Natural killer cell treated with Interleukin-12 subunit alpha and Interleukin-12 subunit beta and Interleukin-15 and Interleukin-18, amount 100 ng/mL, for 72 hours (primary cell): ENCODE measurements at regions not wholly inside any gene's neighbourhood (a gene's known extent, or its start where the extent isn't known, plus 50 kb on each side); places are given as distances from the start of the nearest gene placed in this dataset.

ENCODE experiments used
- ATAC-seq, 2 donors: fragments of 150-1000 bp; cut with Tn5 transposase in 1 of 2; sonication (Bioruptor Pico), chemical (Tn5 transposase) in 1 of 2; 2 replicates each; pipeline ENCODE4 v1.10.0; 2021
- DNase-seq: peaks from one replicate; pipeline ENCODE4 v3.0.0; 2022; ENCODE audit warnings: low spot score
- H3K27ac Mint-ChIP-seq, 2 donors: 1 replicate in 1 of 2; 2 replicates in 1 of 2; pipeline ENCODE4 v1.8.0; 2022; ENCODE audit warnings: mixed read lengths in 2 of 2, mild to moderate bottlenecking in 1 of 2, moderate library complexity in 1 of 2
- H3K27me3 Mint-ChIP-seq, 2 donors: 1 replicate in 1 of 2; 2 replicates in 1 of 2; pipeline ENCODE4 v1.8.0; 2022; ENCODE audit warnings: mixed read lengths in 2 of 2
- H3K36me3 Mint-ChIP-seq: one replicate; pipeline ENCODE4 v1.8.0; 2022; ENCODE audit warnings: mixed read lengths
- H3K4me1 Mint-ChIP-seq, 2 donors: 1 replicate in 1 of 2; 2 replicates in 1 of 2; pipeline ENCODE4 v1.8.0; 2022; ENCODE audit warnings: low read depth in 2 of 2, mixed read lengths in 2 of 2, mild to moderate bottlenecking in 1 of 2
- H3K4me3 Mint-ChIP-seq: one replicate; pipeline ENCODE4 v1.8.0; 2022; ENCODE audit warnings: mixed read lengths
- H3K9me3 Mint-ChIP-seq: 2 replicates; pipeline ENCODE4 v1.8.0; 2022; ENCODE audit warnings: mixed read lengths

- peaks cover under 1 to 3% of the 10 kb centered on the region in 2 donors for H3K27me3 Mint-ChIP-seq
- no peak overlapping the region for H3K4me3 Mint-ChIP-seq
These were observed 275.8 kb upstream of the SULF2 start for GRCh38 chr20:48060841-48061720.

GRCh38 chr20:48058611-48059559 is 273.6 kb upstream of the SULF2 start:
- Mint-ChIP-seq H3K9me3 (no peaks in the 10 kb centered on the region), H3K36me3 (no peaks in the 10 kb centered on the region), H3K4me3 (no peak overlapping the region), H3K27me3 (peaks cover 9 to 11% of the 10 kb centered on the region in 2 donors), H3K4me1 (no peaks in the 10 kb centered on the region), H3K27ac (no peak overlapping the region)
- ATAC-seq: no peak
- no peak for DNase-seq

More at GRCh38 chr20:48060841-48061720, 275.8 kb upstream of the SULF2 start:
- DNase-seq (no peak), ATAC-seq (no peak)
- Mint-ChIP-seq H3K27ac (no peak overlapping the region), H3K4me1 (no peaks in the 10 kb centered on the region), H3K36me3 (no peaks in the 10 kb centered on the region), H3K9me3 (no peaks in the 10 kb centered on the region)

GRCh38 chr20:48057739-48058138 is 272.5 kb upstream of the SULF2 start:
- H3K4me1 Mint-ChIP-seq: no peaks in the 10 kb centered on the region
- ATAC-seq (no peak), DNase-seq (no peak)
- no peaks in the 10 kb centered on the region for H3K9me3 Mint-ChIP-seq
- H3K27me3 Mint-ChIP-seq: peaks cover 11 to 15% of the 10 kb centered on the region in 2 donors
- H3K27ac Mint-ChIP-seq: no peak overlapping the region
- H3K4me3 Mint-ChIP-seq: no peak overlapping the region
- H3K36me3 Mint-ChIP-seq: no peaks in the 10 kb centered on the region

- Mint-ChIP-seq H3K27ac (no peak overlapping the region), H3K4me3 (no peak overlapping the region), H3K36me3 (no peaks in the 10 kb centered on the region), H3K4me1 (no peaks in the 10 kb centered on the region), H3K9me3 (no peaks in the 10 kb centered on the region), H3K27me3 (peaks cover 11 to 16% of the 10 kb centered on the region in 2 donors)
- DNase-seq (no peak), ATAC-seq (no peak)
These were observed 272.0 kb upstream of the SULF2 start for GRCh38 chr20:48057251-48057650.

- Mint-ChIP-seq H3K27me3 (peaks cover 11 to 16% of the 10 kb centered on the region in 2 donors), H3K36me3 (no peaks in the 10 kb centered on the region), H3K9me3 (no peaks in the 10 kb centered on the region), H3K27ac (no peak overlapping the region), H3K4me3 (no peak overlapping the region), H3K4me1 (no peaks in the 10 kb centered on the region)
- DNase-seq: no peak
- ATAC-seq: no peak
These were observed 270.9 kb upstream of the SULF2 start for GRCh38 chr20:48056218-48056617.

- H3K36me3 Mint-ChIP-seq: no peaks in the 10 kb centered on the region
- H3K9me3 Mint-ChIP-seq: no peaks in the 10 kb centered on the region
- peaks cover 11 to 21% of the 10 kb centered on the region in 2 donors for H3K27me3 Mint-ChIP-seq
- no peak overlapping the region for H3K4me3 Mint-ChIP-seq
- no peaks in the 10 kb centered on the region for H3K4me1 Mint-ChIP-seq
- DNase-seq: no peak
- no peak overlapping the region for H3K27ac Mint-ChIP-seq
- no peak for ATAC-seq
These were observed 268.8 kb upstream of the SULF2 start for GRCh38 chr20:48054051-48054450.

- Mint-ChIP-seq H3K9me3 (no peaks in the 10 kb centered on the region), H3K27me3 (peaks cover 17 to 29% of the 10 kb centered on the region in 2 donors), H3K4me1 (no peaks in the 10 kb centered on the region), H3K4me3 (no peak overlapping the region), H3K27ac (no peak overlapping the region), H3K36me3 (no peaks in the 10 kb centered on the region)
- ATAC-seq: no peak
- DNase-seq: no peak
These were observed 267.2 kb upstream of the SULF2 start for GRCh38 chr20:48052475-48052835.

- Mint-ChIP-seq H3K27me3 (peaks cover 17 to 29% of the 10 kb centered on the region in 2 donors), H3K27ac (no peak overlapping the region), H3K9me3 (no peaks in the 10 kb centered on the region), H3K4me1 (no peaks in the 10 kb centered on the region), H3K36me3 (no peaks in the 10 kb centered on the region), H3K4me3 (no peak overlapping the region)
- DNase-seq (no peak), ATAC-seq (no peak)
These were observed 266.7 kb upstream of the SULF2 start for GRCh38 chr20:48051794-48052474.

- H3K27ac Mint-ChIP-seq: no peak overlapping the region
- ATAC-seq (no peak), DNase-seq (no peak)
- H3K4me3 Mint-ChIP-seq: no peak overlapping the region
- no peaks in the 10 kb centered on the region for H3K9me3 Mint-ChIP-seq
- no peaks in the 10 kb centered on the region for H3K36me3 Mint-ChIP-seq
- no peaks in the 10 kb centered on the region for H3K4me1 Mint-ChIP-seq
- H3K27me3 Mint-ChIP-seq: peaks cover 18 to 25% of the 10 kb centered on the region in 2 donors
These were observed 264.4 kb upstream of the SULF2 start for GRCh38 chr20:48049641-48050040.

GRCh38 chr20:48049171-48049570 is 263.9 kb upstream of the SULF2 start:
- H3K27ac Mint-ChIP-seq: no peak overlapping the region
- DNase-seq (no peak), ATAC-seq (no peak)
- H3K9me3 Mint-ChIP-seq: no peaks in the 10 kb centered on the region
- H3K36me3 Mint-ChIP-seq: no peaks in the 10 kb centered on the region
- no peak overlapping the region for H3K4me3 Mint-ChIP-seq
- peaks cover 15 to 20% of the 10 kb centered on the region in 2 donors for H3K27me3 Mint-ChIP-seq
- no peaks in the 10 kb centered on the region for H3K4me1 Mint-ChIP-seq

GRCh38 chr20:48047447-48047846 is 262.2 kb upstream of the SULF2 start:
- no peak for ATAC-seq
- H3K36me3 Mint-ChIP-seq: no peaks in the 10 kb centered on the region
- H3K27ac Mint-ChIP-seq: no peak overlapping the region
- peaks cover 10 to 13% of the 10 kb centered on the region in 2 donors for H3K27me3 Mint-ChIP-seq
- H3K4me3 Mint-ChIP-seq: no peak overlapping the region
- no peaks in the 10 kb centered on the region for H3K9me3 Mint-ChIP-seq
- DNase-seq: no peak
- no peaks in the 10 kb centered on the region for H3K4me1 Mint-ChIP-seq

GRCh38 chr20:48042628-48043027 is 257.3 kb upstream of the SULF2 start:
- no peak for DNase-seq
- no peaks in the 10 kb centered on the region for H3K9me3 Mint-ChIP-seq
- no peak overlapping the region for H3K4me3 Mint-ChIP-seq
- H3K4me1 Mint-ChIP-seq: no peaks in the 10 kb centered on the region
- H3K36me3 Mint-ChIP-seq: no peaks in the 10 kb centered on the region
- H3K27me3 Mint-ChIP-seq: peaks cover 1 to 7% of the 10 kb centered on the region in 2 donors
- ATAC-seq: no peak
- H3K27ac Mint-ChIP-seq: no peak overlapping the region

- no peaks in the 10 kb centered on the region for H3K9me3 Mint-ChIP-seq
- peaks cover 5 to 10% of the 10 kb centered on the region in 2 donors for H3K27me3 Mint-ChIP-seq
- no peak overlapping the region for H3K4me3 Mint-ChIP-seq
- no peaks in the 10 kb centered on the region for H3K36me3 Mint-ChIP-seq
- H3K4me1 Mint-ChIP-seq: no peaks in the 10 kb centered on the region
- no peak for DNase-seq
- no peak overlapping the region for H3K27ac Mint-ChIP-seq
- ATAC-seq: no peak
These were observed 255.9 kb upstream of the SULF2 start for GRCh38 chr20:48041078-48041780.
